Loucy (cell line): ENCODE measurements at regions not wholly inside any gene's neighbourhood (a gene's known extent, or its start where the extent isn't known, plus 50 kb on each side); places are given as distances from the start of the nearest gene placed in this dataset.

ENCODE experiments used
- EZH2phosphoT487 ChIP-seq: fragments of 200-600 bp; IDR thresholded peaks from 2 replicates; pipeline ENCODE4 v1.6.1; 2018; ENCODE audit warnings: antibody characterized with exemption, mild to moderate bottlenecking, moderate library complexity, borderline replicate concordance
- TF ChIP-seq, protein P1 (sequence below): fragments of 200-600 bp; sonication (generic); conservative IDR thresholded peaks from 2 replicates; pipeline ENCODE4 v1.5.1; 2014; ENCODE audit warnings: mild to moderate bottlenecking, antibody characterized with exemption, low read length

DNA sequence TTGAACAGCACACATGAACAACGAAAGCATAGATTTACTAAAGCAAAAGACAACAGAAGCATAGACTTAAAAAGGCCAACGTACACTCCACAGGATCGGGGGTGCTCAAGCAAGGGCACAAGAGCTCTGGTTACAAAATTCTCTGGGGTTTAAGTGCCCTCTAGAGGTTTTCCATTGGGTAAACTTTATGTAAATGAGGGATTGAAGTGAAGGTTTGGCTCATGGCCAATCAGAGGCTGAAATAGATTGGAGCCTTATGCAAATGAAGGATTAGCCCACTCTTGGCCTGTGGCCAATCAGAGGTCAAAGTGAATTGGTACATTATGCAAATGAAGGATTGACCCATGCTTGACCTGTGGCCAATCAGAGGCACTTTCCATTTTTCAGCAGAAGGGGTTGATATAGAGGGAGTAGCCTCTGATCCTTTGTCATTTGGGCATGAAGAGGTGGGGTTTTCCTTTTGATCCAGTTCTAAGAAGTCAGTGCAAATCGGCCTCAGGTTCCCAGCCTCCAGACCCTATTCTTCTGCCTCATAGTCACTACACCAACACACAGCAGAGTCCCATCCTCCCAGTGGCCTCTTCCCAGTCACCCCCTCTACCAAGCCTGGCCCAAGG, 244.9 kb downstream of the THBS2 start:
- TF ChIP-seq, protein P1, sequence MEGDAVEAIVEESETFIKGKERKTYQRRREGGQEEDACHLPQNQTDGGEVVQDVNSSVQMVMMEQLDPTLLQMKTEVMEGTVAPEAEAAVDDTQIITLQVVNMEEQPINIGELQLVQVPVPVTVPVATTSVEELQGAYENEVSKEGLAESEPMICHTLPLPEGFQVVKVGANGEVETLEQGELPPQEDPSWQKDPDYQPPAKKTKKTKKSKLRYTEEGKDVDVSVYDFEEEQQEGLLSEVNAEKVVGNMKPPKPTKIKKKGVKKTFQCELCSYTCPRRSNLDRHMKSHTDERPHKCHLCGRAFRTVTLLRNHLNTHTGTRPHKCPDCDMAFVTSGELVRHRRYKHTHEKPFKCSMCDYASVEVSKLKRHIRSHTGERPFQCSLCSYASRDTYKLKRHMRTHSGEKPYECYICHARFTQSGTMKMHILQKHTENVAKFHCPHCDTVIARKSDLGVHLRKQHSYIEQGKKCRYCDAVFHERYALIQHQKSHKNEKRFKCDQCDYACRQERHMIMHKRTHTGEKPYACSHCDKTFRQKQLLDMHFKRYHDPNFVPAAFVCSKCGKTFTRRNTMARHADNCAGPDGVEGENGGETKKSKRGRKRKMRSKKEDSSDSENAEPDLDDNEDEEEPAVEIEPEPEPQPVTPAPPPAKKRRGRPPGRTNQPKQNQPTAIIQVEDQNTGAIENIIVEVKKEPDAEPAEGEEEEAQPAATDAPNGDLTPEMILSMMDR, result no peak
- no peak for TF ChIP-seq EZH2phosphoT487
